ENCODE measurements at regions not wholly inside any gene's neighbourhood (a gene's known extent, or its start where the extent isn't known, plus 50 kb on each side); places are given as distances from the start of the nearest gene placed in this dataset.

DNA sequence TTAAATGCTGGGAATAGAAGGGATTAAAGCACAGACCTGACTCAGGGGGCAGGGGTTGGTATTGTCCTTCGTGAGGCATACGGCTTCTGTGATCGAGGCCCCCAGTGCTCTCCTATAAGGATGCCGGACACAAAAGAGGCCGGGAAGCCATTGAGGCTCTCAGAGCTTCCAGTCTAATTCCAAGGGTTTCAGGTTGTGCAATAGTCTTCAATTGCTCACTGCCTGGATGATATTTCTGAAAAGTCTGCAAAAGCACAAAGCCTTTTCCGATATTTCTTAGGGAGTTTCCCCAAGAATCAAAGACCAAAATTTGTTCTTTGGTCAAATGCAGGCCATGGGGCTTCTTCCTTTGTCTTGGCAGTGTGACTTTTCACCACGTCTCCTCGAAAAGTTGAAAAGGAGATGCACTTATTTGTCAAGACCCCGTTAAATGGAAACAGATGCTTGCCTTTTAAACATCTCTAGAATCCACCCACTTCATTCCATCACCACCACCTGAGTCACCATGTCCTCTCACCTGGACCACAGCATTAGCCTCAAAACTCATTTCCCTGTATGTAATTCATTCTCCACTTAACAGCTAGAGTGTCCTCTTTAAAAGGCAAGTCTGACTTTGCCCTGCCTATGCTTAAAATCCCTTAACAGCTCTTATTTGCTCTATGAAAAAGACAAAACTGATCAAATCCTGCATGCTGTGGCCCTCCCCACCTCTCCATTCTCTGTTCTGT is 134.8 kb upstream of the NAMPT start:
- DNase-seq (ENCODE audit: low read depth, low spot score), result no peak

DNA sequence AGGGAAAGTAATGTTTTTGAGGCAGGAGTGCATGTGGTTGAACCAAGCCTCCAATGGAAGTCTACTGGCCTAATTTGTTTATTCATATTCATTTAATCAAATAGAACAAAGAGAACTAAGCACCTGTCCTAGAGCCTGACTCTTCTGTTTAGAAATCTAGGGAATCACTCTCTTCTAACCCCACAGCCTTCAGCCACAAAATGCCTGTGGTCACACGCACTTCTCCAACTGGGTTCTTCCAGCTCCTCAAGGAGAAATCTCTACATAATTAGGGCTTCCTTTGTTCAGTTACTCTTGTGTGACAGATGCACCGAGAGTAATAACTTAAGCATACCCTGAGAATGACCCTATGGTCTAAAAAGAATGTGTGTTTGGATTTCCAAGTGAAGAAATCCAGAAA is 133.7 kb upstream of the NAMPT start:
- no peak for DNase-seq (ENCODE audit: low read depth, low spot score)

DNA sequence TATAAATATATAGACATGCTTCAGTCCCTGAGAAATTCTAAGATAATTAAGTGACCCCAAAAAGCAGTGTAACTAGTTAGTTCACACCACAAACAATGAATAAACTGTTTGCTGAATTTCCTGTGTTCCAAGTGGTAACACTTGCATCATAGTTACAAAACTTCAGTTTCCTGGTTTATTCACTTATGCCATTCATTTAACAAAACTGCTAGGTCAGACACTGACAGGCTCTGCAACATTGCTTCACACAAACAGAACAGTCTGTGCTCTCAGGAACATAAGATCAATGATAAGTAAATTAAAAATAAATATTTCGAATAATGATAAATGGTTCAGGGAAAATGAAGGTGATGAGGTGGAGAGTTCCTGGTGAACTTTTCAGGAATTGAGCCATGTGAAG is 133.3 kb upstream of the NAMPT start:
- no peak for DNase-seq (ENCODE audit: low read depth, low spot score)

DNA sequence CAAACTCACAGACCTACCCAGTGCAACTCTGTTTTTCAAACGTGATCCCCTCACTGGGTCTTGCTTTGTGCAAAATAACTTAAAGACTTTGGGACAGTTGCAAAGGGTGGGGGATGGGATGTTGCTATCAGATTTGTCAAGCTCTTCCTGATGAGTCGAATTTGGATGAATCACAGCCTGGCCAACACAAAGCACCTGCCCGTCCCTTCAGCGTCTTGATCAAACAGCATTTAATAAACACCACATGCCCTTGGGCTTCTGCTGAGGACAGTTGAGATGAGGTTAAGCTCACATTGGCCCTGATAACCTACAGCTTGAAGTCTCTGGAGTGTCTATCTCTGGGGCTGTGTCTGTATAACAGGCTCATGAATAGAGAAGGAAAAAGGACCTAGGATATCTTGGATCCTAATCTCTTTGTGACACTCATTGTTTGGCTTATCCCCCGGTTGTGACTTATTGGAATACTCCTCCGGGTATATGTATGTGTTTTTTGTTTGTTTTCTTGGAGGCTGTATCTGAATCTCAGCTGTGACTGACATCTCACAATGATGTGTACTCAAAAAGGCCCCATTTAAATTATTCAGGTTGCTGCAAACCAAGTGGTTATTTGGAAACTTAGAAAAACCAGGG is 132.6 kb upstream of the NAMPT start:
- no peak for DNase-seq (ENCODE audit: low read depth, low spot score)

DNA sequence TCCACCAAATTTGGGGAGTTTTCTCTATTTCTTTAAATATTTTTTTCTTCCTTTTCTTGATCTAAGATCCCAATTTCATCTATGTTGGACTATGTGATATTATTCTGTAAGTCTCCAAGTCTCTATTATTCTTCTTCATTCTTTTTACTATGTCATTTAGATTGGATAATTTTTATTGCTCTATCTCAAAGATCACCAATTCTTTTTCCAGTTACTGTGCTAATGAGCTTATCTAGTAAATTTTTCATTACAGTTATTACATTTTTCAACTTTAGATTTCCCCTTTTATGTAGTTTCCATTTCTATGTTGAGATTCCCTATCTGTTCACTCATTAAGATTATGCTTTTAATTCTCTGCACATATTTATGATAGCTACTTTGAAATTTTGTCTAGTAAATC is 131.6 kb upstream of the NAMPT start:
- DNase-seq (ENCODE audit: low read depth, low spot score), result no peak

DNA sequence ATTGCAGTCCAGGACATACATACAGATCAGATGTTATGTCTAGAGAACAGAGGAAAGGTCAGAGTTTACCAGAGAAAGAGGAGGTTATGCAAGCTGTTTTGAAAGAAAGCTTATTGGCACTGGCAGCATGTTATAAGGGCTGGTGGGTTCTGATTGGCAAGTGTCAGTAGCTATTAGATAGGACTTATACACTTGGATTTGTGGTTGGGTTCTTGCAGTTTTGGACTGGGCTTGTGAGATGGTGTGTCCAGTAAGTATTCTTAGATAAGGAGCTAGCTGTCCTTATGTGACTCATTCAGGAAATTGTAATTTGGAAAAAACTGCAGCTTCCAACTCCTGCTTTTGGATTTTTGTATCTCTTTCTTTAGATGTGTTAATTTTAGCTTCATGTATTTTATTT is 130.7 kb upstream of the NAMPT start:
- DNase-seq (ENCODE audit: low read depth, low spot score), result no peak

DNA sequence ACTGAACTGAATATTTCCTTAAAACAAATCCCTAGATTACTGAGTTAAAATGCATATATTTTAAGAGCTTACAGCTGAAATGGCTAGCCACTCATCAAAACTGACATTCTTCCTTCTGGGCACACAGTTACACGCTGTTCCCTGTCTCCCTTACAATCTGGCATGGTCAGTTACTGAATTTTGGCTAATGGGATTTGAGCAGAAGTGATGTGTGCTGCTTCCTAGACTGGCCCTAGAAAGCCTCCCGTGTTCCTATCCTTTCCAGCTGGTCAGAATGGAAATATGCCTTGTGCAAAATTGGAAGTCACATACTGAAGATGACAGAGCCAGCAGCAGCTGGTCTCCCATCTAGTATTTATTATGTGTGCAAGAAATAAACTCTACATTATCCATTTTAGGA is 128.7 kb upstream of the NAMPT start:
- no peak for DNase-seq (ENCODE audit: low read depth, low spot score)

DNA sequence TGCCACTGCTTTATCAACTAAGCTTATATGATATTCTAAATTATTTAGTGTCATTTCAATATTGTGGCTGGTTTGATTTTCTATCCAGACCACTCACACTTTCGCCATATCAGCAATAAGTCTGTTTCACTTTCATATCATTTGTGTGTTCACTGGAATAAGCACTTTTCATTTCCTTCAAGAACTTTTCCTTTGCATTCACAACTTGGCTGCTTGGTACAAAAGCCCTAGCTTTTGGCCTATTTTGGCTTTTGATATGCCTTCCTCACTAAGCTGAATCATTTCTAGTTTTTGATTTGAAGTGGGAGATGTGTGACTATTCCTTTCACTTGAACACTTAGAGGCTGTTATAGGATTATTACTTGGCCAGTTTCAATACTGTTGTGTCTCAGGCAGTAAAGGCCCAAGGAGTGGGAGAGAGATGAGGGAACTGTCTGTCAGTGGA is 120.9 kb upstream of the NAMPT start:
- no peak for DNase-seq (ENCODE audit: low read depth, low spot score)

DNA sequence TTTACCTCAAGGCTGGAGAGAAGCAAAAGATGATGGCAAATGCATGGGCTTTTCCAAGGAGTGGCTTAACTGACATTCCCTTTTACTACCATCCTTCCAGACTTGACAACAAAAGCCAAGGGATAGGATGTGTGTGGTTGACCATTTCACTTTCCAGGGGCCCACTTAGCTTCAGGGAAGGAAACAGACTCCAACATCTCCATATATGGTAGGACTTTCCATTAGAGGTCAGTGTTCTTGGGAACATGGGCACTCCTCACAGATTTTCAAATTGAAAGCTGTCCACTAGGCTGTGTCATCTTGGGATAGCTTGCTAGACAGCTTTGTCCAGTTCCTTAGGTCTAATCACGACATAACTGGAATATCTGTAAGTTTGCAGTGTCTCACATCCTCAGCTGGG is 118.1 kb upstream of the NAMPT start:
- no peak for DNase-seq (ENCODE audit: low read depth, low spot score)

DNA sequence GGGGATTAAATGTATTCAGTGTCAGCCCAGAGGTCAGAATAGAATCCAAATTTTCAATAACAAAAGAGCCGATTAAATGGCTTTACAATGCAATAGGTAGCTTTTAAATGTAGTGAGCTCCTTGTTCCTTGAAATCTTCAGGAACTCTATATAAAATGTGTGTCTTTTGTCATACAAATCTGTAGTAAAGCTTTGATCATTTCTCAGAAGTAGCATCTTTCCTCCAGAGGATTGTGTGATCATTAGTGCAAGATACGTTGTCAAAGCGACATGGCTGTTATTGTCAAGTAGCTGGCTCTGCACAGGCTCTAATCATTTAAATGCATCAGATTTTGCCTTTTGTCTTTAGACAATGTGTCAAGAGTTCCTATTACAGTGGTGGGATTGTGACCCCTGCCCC is 116.1 kb upstream of the NAMPT start:
- DNase-seq (ENCODE audit: low read depth, low spot score), result no peak

DNA sequence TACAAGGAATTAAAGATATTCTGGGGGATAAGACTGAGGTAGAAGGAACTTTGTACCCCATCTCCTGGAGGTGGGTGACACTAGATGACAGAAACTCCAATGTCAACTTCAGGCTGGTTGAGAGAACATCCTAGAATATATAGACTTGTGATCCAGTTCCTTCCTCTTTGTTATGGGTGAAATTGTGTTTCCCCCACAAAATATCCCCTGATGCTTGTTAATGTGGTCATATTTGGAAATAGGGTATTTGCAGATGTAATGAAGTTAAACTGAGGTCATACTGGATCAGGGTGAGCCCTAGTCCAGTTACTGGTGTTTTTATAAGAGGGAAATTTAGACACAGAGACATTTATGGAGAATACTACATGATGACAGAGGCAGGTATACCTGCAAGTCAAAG is 114.0 kb upstream of the NAMPT start:
- no peak for DNase-seq (ENCODE audit: low read depth, low spot score)

DNA sequence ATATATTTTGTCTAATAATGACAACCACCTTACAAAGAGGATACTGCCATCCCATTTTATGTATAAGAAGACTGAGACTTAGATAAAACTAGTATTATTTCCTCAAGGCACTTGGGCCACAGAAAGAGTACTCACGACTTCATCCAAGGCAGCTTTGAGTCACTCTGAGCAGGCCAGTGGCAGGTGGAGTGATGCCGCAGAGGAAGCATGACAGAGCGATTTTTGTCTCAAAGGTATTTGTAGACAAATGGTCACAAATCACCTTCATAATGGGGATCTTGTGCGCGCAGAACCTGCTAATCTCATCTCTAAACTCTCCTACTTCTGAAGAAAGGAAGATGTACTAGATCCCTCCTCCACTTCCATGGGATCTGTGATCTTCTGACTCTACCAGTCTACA is 113.2 kb upstream of the NAMPT start:
- DNase-seq (ENCODE audit: low read depth, low spot score), result no peak

DNA sequence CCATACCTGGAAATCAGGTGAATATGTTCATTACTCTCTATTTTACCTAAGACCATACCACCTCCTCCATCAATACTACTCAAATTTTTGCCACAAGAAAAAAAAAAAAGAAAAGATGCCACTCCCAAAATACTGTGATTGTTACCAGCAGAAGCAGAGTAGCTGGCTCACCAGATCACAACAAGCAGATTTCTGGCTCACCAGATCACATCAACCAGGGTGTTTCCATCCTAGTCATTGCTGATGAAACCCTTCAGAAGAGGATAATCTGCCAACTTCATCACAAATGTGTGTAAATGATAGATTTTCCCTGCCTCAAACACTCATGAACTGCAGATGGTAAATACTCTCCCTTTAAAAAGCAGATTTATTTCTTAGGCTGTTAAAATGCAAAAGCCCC is 109.7 kb upstream of the NAMPT start:
- no peak for DNase-seq (ENCODE audit: low read depth, low spot score)

DNA sequence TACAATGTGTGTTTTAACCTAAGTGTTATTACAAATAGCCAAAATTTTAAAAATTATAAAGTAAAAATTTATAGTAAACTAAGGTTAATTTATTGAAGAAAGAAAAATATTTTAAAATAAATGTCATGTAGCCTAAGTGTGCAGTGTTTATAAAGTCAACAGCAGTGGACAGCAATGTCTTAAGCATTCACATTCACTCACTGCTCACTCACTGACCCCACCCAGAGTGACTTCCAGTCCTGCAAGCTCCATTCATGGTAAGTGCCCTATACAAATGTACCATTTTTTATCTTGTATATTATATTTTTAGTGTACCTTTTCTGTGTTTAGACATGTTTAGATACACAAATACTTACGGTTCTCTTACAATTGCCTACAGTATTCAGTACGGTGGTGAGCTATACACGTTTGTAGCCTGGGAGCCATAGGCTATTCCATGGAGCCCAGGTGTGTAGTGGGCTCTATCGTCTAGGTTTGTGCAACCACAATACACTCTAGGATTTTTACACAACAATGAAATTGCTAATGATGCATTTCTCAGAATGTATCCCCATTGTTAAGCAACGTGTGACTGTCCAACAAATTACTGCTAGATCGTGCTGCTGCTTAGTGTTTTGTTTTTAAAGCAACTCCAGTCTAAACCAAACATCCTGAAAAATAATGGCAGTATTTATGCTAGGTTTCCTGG is 108.9 kb upstream of the NAMPT start:
- DNase-seq (ENCODE audit: low read depth, low spot score), result no peak

DNA sequence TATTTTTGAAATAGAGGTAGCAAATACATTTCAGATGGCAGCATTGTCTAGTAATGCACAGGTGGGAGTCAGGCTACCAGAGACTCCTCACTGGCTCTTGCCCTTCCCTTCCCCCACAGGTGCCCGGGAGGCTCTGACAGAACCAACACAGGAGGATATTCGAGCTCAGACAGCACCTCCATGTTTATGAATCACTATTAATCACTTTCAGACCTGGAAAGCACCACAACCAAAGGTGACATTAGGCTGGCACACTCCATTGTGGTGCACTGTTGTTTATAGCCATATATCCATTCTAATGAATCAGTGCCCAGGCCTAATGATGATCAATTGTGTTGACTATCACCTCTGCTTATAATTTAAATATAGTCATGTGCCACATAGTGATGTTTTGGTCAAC is 107.8 kb upstream of the NAMPT start:
- DNase-seq (ENCODE audit: low read depth, low spot score), result no peak

DNA sequence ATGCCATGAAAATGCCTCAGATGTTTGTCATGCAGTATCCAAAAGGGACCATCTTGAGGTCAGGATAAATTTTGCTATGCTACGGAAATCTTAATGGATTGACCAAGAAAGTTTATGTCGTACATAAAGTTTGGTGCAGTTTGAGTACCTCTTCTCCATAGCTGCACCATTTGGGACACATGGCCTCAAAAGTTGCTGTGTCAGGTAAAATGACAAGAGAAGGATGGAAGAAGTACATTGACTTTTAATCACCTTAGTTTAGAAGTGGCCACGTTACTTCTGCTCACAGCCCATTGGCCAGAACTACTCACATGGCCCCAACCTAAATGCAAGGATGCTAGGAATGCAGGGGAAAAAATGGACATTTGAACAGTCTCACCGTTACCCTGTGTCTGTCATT is 107.4 kb upstream of the NAMPT start:
- DNase-seq (ENCODE audit: low read depth, low spot score), result no peak

DNA sequence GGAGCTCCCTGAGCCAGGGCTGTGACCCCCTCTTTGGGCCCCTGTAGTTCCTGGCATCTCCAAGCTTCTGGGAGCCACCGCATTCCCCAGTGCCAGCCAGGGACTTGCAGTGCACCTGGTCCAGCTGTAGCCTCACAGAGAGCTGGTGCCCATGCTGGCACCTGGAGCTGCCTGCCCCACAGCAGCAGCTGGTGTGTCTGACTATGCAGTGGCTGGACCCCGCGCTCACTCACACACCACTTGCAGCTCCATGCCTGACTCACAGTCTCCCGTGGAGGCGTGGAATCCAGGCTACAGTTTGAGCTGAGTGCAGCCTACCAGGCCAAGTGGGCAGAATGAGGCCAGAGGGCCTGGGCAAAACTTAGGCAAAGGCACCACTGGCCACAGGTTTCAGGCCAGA is 102.2 kb upstream of the NAMPT start:
- DNase-seq (ENCODE audit: low read depth, low spot score), result no peak

DNA sequence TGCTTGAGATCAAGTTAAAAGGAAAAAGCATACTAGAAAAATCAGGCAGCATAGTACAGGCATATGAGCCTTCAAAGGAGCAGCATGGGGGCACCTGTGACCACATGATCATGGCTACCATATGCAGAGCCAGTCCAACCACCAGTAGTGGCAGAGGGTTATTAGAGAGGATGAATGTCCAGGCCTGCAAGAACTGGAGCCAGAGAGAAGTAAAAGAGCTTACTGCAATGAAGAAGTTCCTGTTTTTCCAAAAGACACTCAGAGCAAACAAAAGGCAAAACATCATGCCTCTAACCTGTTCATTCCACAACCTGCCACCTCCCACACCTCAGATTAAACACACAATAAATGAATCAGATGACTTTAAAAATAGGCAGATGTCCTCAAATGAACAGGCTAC is 99.6 kb upstream of the NAMPT start:
- DNase-seq (ENCODE audit: low read depth, low spot score), result no peak

DNA sequence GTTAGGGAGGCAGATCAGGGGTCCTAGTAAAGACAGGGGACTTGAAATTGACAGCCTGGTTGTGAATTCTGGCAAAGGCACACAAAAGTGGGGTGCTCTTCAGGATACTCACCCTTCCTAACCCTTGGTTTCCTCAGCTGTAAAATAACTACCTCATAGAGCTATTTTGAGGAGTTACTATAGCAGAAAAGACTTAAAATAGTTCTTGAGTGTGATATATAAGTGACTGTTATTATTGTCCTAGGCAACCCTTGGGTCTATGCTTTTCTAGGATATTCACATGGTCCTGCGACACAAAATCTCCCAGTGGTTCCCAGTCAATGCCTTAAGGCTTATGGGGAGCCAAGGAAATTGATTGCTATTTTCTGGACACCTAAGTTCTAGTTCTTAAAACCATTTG is 98.1 kb upstream of the NAMPT start:
- no peak for DNase-seq (ENCODE audit: low read depth, low spot score)

DNA sequence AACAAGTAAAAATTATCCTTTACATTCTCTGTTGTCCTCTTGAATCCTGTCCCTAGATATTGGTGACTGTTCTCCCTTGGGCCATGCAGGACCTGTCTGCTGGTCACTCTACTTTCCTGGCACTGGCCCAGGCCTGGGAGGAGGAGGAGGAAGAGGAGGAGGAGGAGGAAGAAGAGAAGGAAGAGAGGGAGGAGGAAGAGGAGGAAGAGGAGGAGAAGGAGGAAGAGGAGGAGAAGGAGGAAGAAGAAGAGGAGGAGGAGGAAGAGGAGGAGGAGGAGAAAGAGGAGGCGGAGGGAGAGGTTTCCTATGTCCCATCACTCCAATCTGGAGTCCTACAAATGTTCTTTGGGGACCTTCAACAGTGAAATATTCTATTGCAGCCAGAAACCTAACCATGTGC is 97.3 kb upstream of the NAMPT start:
- DNase-seq (ENCODE audit: low read depth, low spot score), result no peak

DNA sequence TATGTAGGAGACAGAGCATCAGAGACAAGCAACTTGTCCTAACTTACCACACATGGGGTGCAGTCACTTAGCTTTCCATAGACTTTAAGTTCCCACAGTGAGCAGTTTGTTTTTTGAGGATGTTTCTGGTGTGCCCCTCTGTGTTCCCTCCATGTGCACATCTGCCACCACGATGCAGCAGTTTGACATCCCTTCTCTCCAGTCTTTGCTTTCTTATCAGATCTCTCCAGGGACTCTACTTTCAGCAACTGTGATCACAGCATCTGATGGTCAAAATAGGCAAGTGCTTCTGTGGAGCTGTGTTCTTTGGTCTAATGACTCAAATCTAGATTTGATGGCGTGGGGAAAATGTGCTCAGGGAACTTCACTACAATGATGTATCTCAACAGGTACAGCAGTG is 96.5 kb upstream of the NAMPT start:
- DNase-seq (ENCODE audit: low read depth, low spot score), result no peak

DNA sequence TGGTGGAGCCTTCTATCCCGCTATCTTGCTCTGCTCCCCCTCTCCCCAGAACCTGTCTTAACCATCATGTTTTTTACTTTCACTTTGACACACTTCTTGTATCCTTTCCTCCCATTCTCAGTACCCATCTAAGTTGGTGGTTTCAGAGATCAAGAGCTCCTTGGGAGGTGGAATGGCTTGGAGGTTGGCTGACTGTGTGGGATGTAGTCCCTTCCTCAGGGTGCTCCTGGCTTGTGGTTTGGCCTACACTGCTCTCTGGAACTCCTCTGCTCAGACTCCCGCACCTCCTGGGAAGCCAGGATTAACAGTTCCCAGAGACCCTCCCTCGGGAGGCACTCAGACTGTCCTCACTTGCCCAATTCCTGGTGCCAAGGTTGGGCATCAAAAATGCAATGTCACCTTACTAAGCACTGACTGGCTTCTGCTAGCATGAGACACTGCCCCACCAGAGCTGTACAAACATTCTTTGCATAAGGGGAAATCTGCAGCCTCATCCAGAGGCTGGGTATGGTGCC is 93.1 kb upstream of the NAMPT start:
- no peak for DNase-seq (ENCODE audit: low read depth, low spot score)

Measured in activated CD4-positive, CD25-positive, alpha-beta regulatory T cell treated with anti-CD3 and anti-CD28 coated beads, Interleukin-2, amount 50 U/mL, for 16 hours (primary cell).